ENCODE measurements at regions not wholly inside any gene's neighbourhood (a gene's known extent, or its start where the extent isn't known, plus 50 kb on each side); places are given as distances from the start of the nearest gene placed in this dataset.

GRCh38 chr20:60899320-60899719 lies 352.7 kb upstream of the CDH4 start:
- H3K9me3 Mint-ChIP-seq: no peaks in the 10 kb centered on the region
- H3K4me1 Mint-ChIP-seq: no peaks in the 10 kb centered on the region
- no peak overlapping the region for H3K4me3 Mint-ChIP-seq
- no peaks in the 10 kb centered on the region for H3K27me3 Mint-ChIP-seq
- no peaks in the 10 kb centered on the region for H3K36me3 Mint-ChIP-seq (ENCODE audit: low read depth)
- intact Hi-C loops (cut with micrococcal nuclease): no loop called here
- no peak overlapping the region for H3K27ac Mint-ChIP-seq
- no peak for DNase-seq

GRCh38 chr20:60900618-60901017 lies 351.4 kb upstream of the CDH4 start:
- Mint-ChIP-seq H3K4me3 (no peak overlapping the region), H3K4me1 (no peaks in the 10 kb centered on the region), H3K9me3 (no peaks in the 10 kb centered on the region), H3K27ac (no peak overlapping the region), H3K27me3 (no peaks in the 10 kb centered on the region), H3K36me3 (ENCODE audit: low read depth) (no peaks in the 10 kb centered on the region)
- DNase-seq: no peak
- intact Hi-C loops (cut with micrococcal nuclease): no loop called here

- H3K4me1 Mint-ChIP-seq: no peaks in the 10 kb centered on the region
- intact Hi-C loops (cut with micrococcal nuclease): no loop called here
- H3K4me3 Mint-ChIP-seq: no peak overlapping the region
- H3K27me3 Mint-ChIP-seq: no peaks in the 10 kb centered on the region
- no peak overlapping the region for H3K27ac Mint-ChIP-seq
- DNase-seq: no peak
- H3K9me3 Mint-ChIP-seq: no peaks in the 10 kb centered on the region
- no peaks in the 10 kb centered on the region for H3K36me3 Mint-ChIP-seq (ENCODE audit: low read depth)
Measured at GRCh38 chr20:60901831-60902230, 350.2 kb upstream of the CDH4 start.

- intact Hi-C loops (cut with micrococcal nuclease): no loop called here
- Mint-ChIP-seq H3K9me3 (no peaks in the 10 kb centered on the region), H3K36me3 (ENCODE audit: low read depth) (no peaks in the 10 kb centered on the region), H3K4me3 (no peak overlapping the region), H3K27ac (no peak overlapping the region), H3K27me3 (no peaks in the 10 kb centered on the region), H3K4me1 (no peaks in the 10 kb centered on the region)
- no peak for DNase-seq
Measured at GRCh38 chr20:60903325-60903971, 348.6 kb upstream of the CDH4 start.

- no peak for DNase-seq
- intact Hi-C loops (cut with micrococcal nuclease): no loop called here
- Mint-ChIP-seq H3K9me3 (no peaks in the 10 kb centered on the region), H3K27me3 (no peaks in the 10 kb centered on the region), H3K4me1 (no peaks in the 10 kb centered on the region), H3K36me3 (ENCODE audit: low read depth) (no peaks in the 10 kb centered on the region), H3K27ac (no peak overlapping the region), H3K4me3 (no peak overlapping the region)
Measured at GRCh38 chr20:60904730-60905129, 347.3 kb upstream of the CDH4 start.

- Mint-ChIP-seq H3K4me1 (no peaks in the 10 kb centered on the region), H3K4me3 (no peak overlapping the region), H3K27me3 (no peaks in the 10 kb centered on the region), H3K27ac (no peak overlapping the region), H3K36me3 (ENCODE audit: low read depth) (no peaks in the 10 kb centered on the region), H3K9me3 (no peaks in the 10 kb centered on the region)
- no peak for DNase-seq
- intact Hi-C loops (cut with micrococcal nuclease): no loop called here
Measured at GRCh38 chr20:60905919-60906318, 346.1 kb upstream of the CDH4 start.

- intact Hi-C loops (cut with micrococcal nuclease): no loop called here
- no peak for DNase-seq
- Mint-ChIP-seq H3K4me3 (no peak overlapping the region), H3K36me3 (ENCODE audit: low read depth) (no peaks in the 10 kb centered on the region), H3K27ac (no peak overlapping the region), H3K27me3 (no peaks in the 10 kb centered on the region), H3K4me1 (no peaks in the 10 kb centered on the region), H3K9me3 (no peaks in the 10 kb centered on the region)
Measured at GRCh38 chr20:60906555-60906954, 345.5 kb upstream of the CDH4 start.

GRCh38 chr20:60913298-60913697 lies 338.8 kb upstream of the CDH4 start:
- H3K4me3 Mint-ChIP-seq: no peak overlapping the region
- H3K27me3 Mint-ChIP-seq: no peaks in the 10 kb centered on the region
- no peaks in the 10 kb centered on the region for H3K4me1 Mint-ChIP-seq
- H3K9me3 Mint-ChIP-seq: no peaks in the 10 kb centered on the region
- no peaks in the 10 kb centered on the region for H3K36me3 Mint-ChIP-seq (ENCODE audit: low read depth)
- no peak for DNase-seq
- H3K27ac Mint-ChIP-seq: no peak overlapping the region
- intact Hi-C loops (cut with micrococcal nuclease): no loop called here

GRCh38 chr20:60921022-60921622 lies 330.9 kb upstream of the CDH4 start:
- peak; percentile 81 for DNase-seq
- no peaks in the 10 kb centered on the region for H3K4me1 Mint-ChIP-seq
- H3K27ac Mint-ChIP-seq: no peak overlapping the region
- intact Hi-C loops (cut with micrococcal nuclease): no loop called here
- H3K36me3 Mint-ChIP-seq (ENCODE audit: low read depth): no peaks in the 10 kb centered on the region
- no peak overlapping the region for H3K4me3 Mint-ChIP-seq
- H3K9me3 Mint-ChIP-seq: no peaks in the 10 kb centered on the region
- H3K27me3 Mint-ChIP-seq: no peaks in the 10 kb centered on the region

GRCh38 chr20:60926831-60927230 lies 325.2 kb upstream of the CDH4 start:
- DNase-seq: no peak
- H3K9me3 Mint-ChIP-seq: no peaks in the 10 kb centered on the region
- no peak overlapping the region for H3K4me3 Mint-ChIP-seq
- intact Hi-C loops (cut with micrococcal nuclease): no loop called here
- no peaks in the 10 kb centered on the region for H3K36me3 Mint-ChIP-seq (ENCODE audit: low read depth)
- H3K27me3 Mint-ChIP-seq: no peaks in the 10 kb centered on the region
- no peaks in the 10 kb centered on the region for H3K4me1 Mint-ChIP-seq
- no peak overlapping the region for H3K27ac Mint-ChIP-seq

GRCh38 chr20:60928341-60928740 lies 323.7 kb upstream of the CDH4 start:
- intact Hi-C loops (cut with micrococcal nuclease): no loop called here
- no peak for DNase-seq
- H3K27ac Mint-ChIP-seq: no peak overlapping the region
- no peaks in the 10 kb centered on the region for H3K4me1 Mint-ChIP-seq
- no peaks in the 10 kb centered on the region for H3K9me3 Mint-ChIP-seq
- no peaks in the 10 kb centered on the region for H3K36me3 Mint-ChIP-seq (ENCODE audit: low read depth)
- no peak overlapping the region for H3K4me3 Mint-ChIP-seq
- no peaks in the 10 kb centered on the region for H3K27me3 Mint-ChIP-seq

- no peak overlapping the region for H3K4me3 Mint-ChIP-seq
- intact Hi-C loops (cut with micrococcal nuclease): no loop called here
Measured at GRCh38 chr20:60930023-60930790, 321.9 kb upstream of the CDH4 start.

GRCh38 chr20:60931696-60932095 lies 320.4 kb upstream of the CDH4 start:
- Mint-ChIP-seq H3K36me3 (ENCODE audit: low read depth) (no peaks in the 10 kb centered on the region), H3K27ac (no peak overlapping the region), H3K27me3 (no peaks in the 10 kb centered on the region)

More at GRCh38 chr20:60930023-60930790, 321.9 kb upstream of the CDH4 start:
- Mint-ChIP-seq H3K4me1 (no peaks in the 10 kb centered on the region), H3K36me3 (ENCODE audit: low read depth) (no peaks in the 10 kb centered on the region), H3K9me3 (no peaks in the 10 kb centered on the region), H3K27ac (no peak overlapping the region), H3K27me3 (no peaks in the 10 kb centered on the region)
- DNase-seq: no peak

GRCh38 chr20:60934724-60935123 lies 317.3 kb upstream of the CDH4 start:
- Mint-ChIP-seq H3K27me3 (no peaks in the 10 kb centered on the region), H3K4me3 (no peak overlapping the region), H3K36me3 (ENCODE audit: low read depth) (no peaks in the 10 kb centered on the region), H3K27ac (no peak overlapping the region), H3K4me1 (no peaks in the 10 kb centered on the region), H3K9me3 (no peaks in the 10 kb centered on the region)
- intact Hi-C loops (cut with micrococcal nuclease): no loop called here
- no peak for DNase-seq

More at GRCh38 chr20:60931696-60932095, 320.4 kb upstream of the CDH4 start:
- Mint-ChIP-seq H3K9me3 (no peaks in the 10 kb centered on the region), H3K4me3 (no peak overlapping the region), H3K4me1 (no peaks in the 10 kb centered on the region)
- no peak for DNase-seq
- intact Hi-C loops (cut with micrococcal nuclease): no loop called here
